Activated B cell treated with CpG ODN at 0.5 μM for 24 hours (primary cell): ENCODE measurements at regions not wholly inside any gene's neighbourhood (a gene's known extent, or its start where the extent isn't known, plus 50 kb on each side); places are given as distances from the start of the nearest gene placed in this dataset.

Experiments used
- ATAC-seq: fragments of 200-7000 bp; cut with Tn5 transposase; one replicate; pipeline ENCODE4 v1.10.0; 2021; ENCODE audit warnings: low read depth, mild to moderate bottlenecking, moderate library complexity
- CTCF ChIA-PET: fragments of 350-600 bp; sonication (Branson Sonifier 250); formaldehyde crosslinking; loops from one replicate; lab custom pipeline; 2021; ENCODE audit warnings: antibody characterized with exemption; lab: Charles Lee
- POLR2A ChIA-PET: fragments of 350-600 bp; sonication (Branson Sonifier 250); formaldehyde crosslinking; loops from one replicate; lab custom pipeline; 2021; ENCODE audit warnings: antibody characterized with exemption; lab: Charles Lee
- DNase-seq: peaks from one replicate; pipeline ENCODE4 v3.0.0; 2022
- H3K27ac Mint-ChIP-seq: one replicate; pipeline ENCODE4 v1.8.0; 2020; ENCODE audit warnings: mixed read lengths
- H3K27me3 Mint-ChIP-seq: one replicate; pipeline ENCODE4 v1.8.0; 2021; ENCODE audit warnings: mixed read lengths
- H3K36me3 Mint-ChIP-seq: one replicate; pipeline ENCODE4 v1.8.0; 2021; ENCODE audit warnings: low read depth, mixed read lengths
- H3K4me1 Mint-ChIP-seq: one replicate; pipeline ENCODE4 v1.8.0; 2021; ENCODE audit warnings: mixed read lengths
- H3K4me3 Mint-ChIP-seq: one replicate; pipeline ENCODE4 v1.8.0; 2020; ENCODE audit warnings: mild to moderate bottlenecking, mixed read lengths
- H3K9me3 Mint-ChIP-seq: one replicate; pipeline ENCODE4 v1.8.0; 2020; ENCODE audit warnings: mixed read lengths
- CTCF ChIP-seq: fragments of 200-600 bp; IDR thresholded peaks from one replicate; pipeline ENCODE4 v1.8.0; 2022; ENCODE audit warnings: antibody characterized with exemption, mild to moderate bottlenecking
- intact Hi-C: fragments of 100-400 bp; cut with micrococcal nuclease; formaldehyde crosslinking; loops from one replicate; pipeline ENCODE4 v1.15.1; 2024

GRCh38 chr10:85177767-85178166 lies 849.4 kb downstream of the CCSER2 start:
- ATAC-seq, result no peak

GRCh38 chr10:85187047-85187446 lies 858.7 kb downstream of the CCSER2 start:
- DNase-seq (no peak), ATAC-seq (no peak)
- no peaks in the 10 kb centered on the region for H3K27me3 Mint-ChIP-seq
- H3K36me3 Mint-ChIP-seq, result no peaks in the 10 kb centered on the region
- H3K27ac Mint-ChIP-seq, result no peak overlapping the region
- no peaks in the 10 kb centered on the region for H3K4me1 Mint-ChIP-seq
- POLR2A ChIA-PET, result no interaction called here
- no peak for TF ChIP-seq CTCF
- H3K9me3 Mint-ChIP-seq, result no peaks in the 10 kb centered on the region
- no peak overlapping the region for H3K4me3 Mint-ChIP-seq
- CTCF ChIA-PET, result no interaction called here
- intact Hi-C loops, result no loop called here

More at GRCh38 chr10:85177767-85178166, 849.4 kb downstream of the CCSER2 start:
- TF ChIP-seq CTCF, result no peak
- intact Hi-C loops, result no loop called here
- POLR2A ChIA-PET, result no interaction called here
- no peaks in the 10 kb centered on the region for H3K4me1 Mint-ChIP-seq
- no peaks in the 10 kb centered on the region for H3K36me3 Mint-ChIP-seq
- no peak overlapping the region for H3K4me3 Mint-ChIP-seq
- H3K9me3 Mint-ChIP-seq, result no peaks in the 10 kb centered on the region
- CTCF ChIA-PET, result no interaction called here
- DNase-seq, result no peak
- H3K27me3 Mint-ChIP-seq, result no peaks in the 10 kb centered on the region
- H3K27ac Mint-ChIP-seq, result no peak overlapping the region

GRCh38 chr10:85188770-85189484 lies 860.5 kb downstream of the CCSER2 start:
- no peak for DNase-seq
- POLR2A ChIA-PET, result no interaction called here
- Mint-ChIP-seq H3K27me3 (no peaks in the 10 kb centered on the region), H3K4me3 (no peak overlapping the region), H3K27ac (no peak overlapping the region), H3K4me1 (no peaks in the 10 kb centered on the region), H3K36me3 (no peaks in the 10 kb centered on the region), H3K9me3 (no peaks in the 10 kb centered on the region)
- intact Hi-C loops, result no loop called here
- ATAC-seq, result no peak
- CTCF ChIA-PET, result no interaction called here
- TF ChIP-seq CTCF, result no peak

GRCh38 chr10:85193796-85194195 lies 865.4 kb downstream of the CCSER2 start:
- POLR2A ChIA-PET, result no interaction called here
- no peaks in the 10 kb centered on the region for H3K36me3 Mint-ChIP-seq
- H3K4me3 Mint-ChIP-seq, result no peak overlapping the region
- no peaks in the 10 kb centered on the region for H3K4me1 Mint-ChIP-seq
- no peak overlapping the region for H3K27ac Mint-ChIP-seq
- intact Hi-C loops, result no loop called here
- H3K27me3 Mint-ChIP-seq, result no peaks in the 10 kb centered on the region
- H3K9me3 Mint-ChIP-seq, result no peaks in the 10 kb centered on the region
- ATAC-seq (no peak), DNase-seq (no peak)
- CTCF ChIA-PET, result no interaction called here
- no peak for TF ChIP-seq CTCF

GRCh38 chr10:85194706-85195105 lies 866.3 kb downstream of the CCSER2 start:
- ATAC-seq (no peak), DNase-seq (no peak)
- Mint-ChIP-seq H3K27ac (no peak overlapping the region), H3K36me3 (no peaks in the 10 kb centered on the region), H3K9me3 (no peaks in the 10 kb centered on the region), H3K27me3 (no peaks in the 10 kb centered on the region), H3K4me3 (no peak overlapping the region), H3K4me1 (no peaks in the 10 kb centered on the region)
- POLR2A ChIA-PET, result no interaction called here
- no peak for TF ChIP-seq CTCF
- CTCF ChIA-PET, result no interaction called here
- intact Hi-C loops, result no loop called here
